HL-60 (cell line): ENCODE measurements at regions not wholly inside any gene's neighbourhood (a gene's known extent, or its start where the extent isn't known, plus 50 kb on each side); places are given as distances from the start of the nearest gene placed in this dataset.

Experiments
- CTCF ChIP-seq: IDR thresholded peaks from one replicate; pipeline ENCODE4 v1.5.1; 2011; ENCODE audit warnings: low read length, control low read depth, inconsistent platforms; ENCODE audit not compliant: insufficient read depth
- GABPA ChIP-seq: IDR thresholded peaks from 2 replicates; pipeline ENCODE4 v1.6.1; 2012; ENCODE audit warnings: low read depth
- POLR2AphosphoS5 ChIP-seq: IDR thresholded peaks from 2 replicates; pipeline ENCODE4 v1.6.1; 2012; ENCODE audit warnings: low read depth

GRCh38 chr9:108478431-108479332 lies 377.1 kb downstream of the ACTL7B start:
- TF ChIP-seq CTCF (no peak), GABPA (no peak), POLR2AphosphoS5 (no peak)
